TTC549 (cell line): ENCODE measurements at regions not wholly inside any gene's neighbourhood (a gene's known extent, or its start where the extent isn't known, plus 50 kb on each side); places are given as distances from the start of the nearest gene placed in this dataset.

Experiments
- FAIRE-seq: peaks from 2 replicates; lab custom pipeline; 2012; peaks lifted over from hg19 to GRCh38; lab: Jason Lieb, UNC

GRCh38 chr12:22916241-22916640, 291.3 kb downstream of the ETNK1 start:
- FAIRE-seq = no peak

- no peak for FAIRE-seq
Observed at GRCh38 chr12:22916815-22917214, 291.8 kb downstream of the ETNK1 start.

- FAIRE-seq = no peak
Observed at GRCh38 chr12:22919883-22920282, 294.9 kb downstream of the ETNK1 start.

- FAIRE-seq = no peak
Observed at GRCh38 chr12:22923768-22924167, 298.8 kb downstream of the ETNK1 start.

GRCh38 chr12:22924391-22924790, 299.4 kb downstream of the ETNK1 start:
- no peak for FAIRE-seq

GRCh38 chr12:22925623-22926022, 300.7 kb downstream of the ETNK1 start:
- no peak for FAIRE-seq

- no peak for FAIRE-seq
Observed at GRCh38 chr12:22932431-22932830, 307.5 kb downstream of the ETNK1 start.

GRCh38 chr12:22935090-22935489, 310.1 kb downstream of the ETNK1 start:
- FAIRE-seq = no peak

GRCh38 chr12:22935501-22935900, 310.5 kb downstream of the ETNK1 start:
- FAIRE-seq = no peak

GRCh38 chr12:22938323-22938722, 313.4 kb downstream of the ETNK1 start:
- no peak for FAIRE-seq

GRCh38 chr12:22951206-22951605, 326.2 kb downstream of the ETNK1 start:
- FAIRE-seq = no peak

- no peak for FAIRE-seq
Observed at GRCh38 chr12:22956690-22957089, 331.7 kb downstream of the ETNK1 start.

- no peak for FAIRE-seq
Observed at GRCh38 chr12:22967171-22967570, 342.2 kb downstream of the ETNK1 start.

GRCh38 chr12:22969521-22969920, 344.6 kb downstream of the ETNK1 start:
- no peak for FAIRE-seq

- no peak for FAIRE-seq
Observed at GRCh38 chr12:22971247-22971646, 346.3 kb downstream of the ETNK1 start.

- no peak for FAIRE-seq
Observed at GRCh38 chr12:22971701-22972191, 346.8 kb downstream of the ETNK1 start.

- FAIRE-seq = no peak
Observed at GRCh38 chr12:22974865-22975264, 349.9 kb downstream of the ETNK1 start.

- FAIRE-seq = no peak
Observed at GRCh38 chr12:22978962-22979361, 354.0 kb downstream of the ETNK1 start.

- no peak for FAIRE-seq
Observed at GRCh38 chr12:22979854-22980469, 355.0 kb downstream of the ETNK1 start.

GRCh38 chr12:22981711-22982110, 356.7 kb downstream of the ETNK1 start:
- no peak for FAIRE-seq

- FAIRE-seq = no peak
Observed at GRCh38 chr12:22982635-22983034, 357.7 kb downstream of the ETNK1 start.

- FAIRE-seq = no peak
Observed at GRCh38 chr12:22986997-22987396, 362.0 kb downstream of the ETNK1 start.

GRCh38 chr12:22990501-22990900, 365.5 kb downstream of the ETNK1 start:
- FAIRE-seq = no peak

GRCh38 chr12:22991250-22991844, 366.4 kb downstream of the ETNK1 start:
- FAIRE-seq = no peak
